H9 (cell line): ENCODE measurements at regions not wholly inside any gene's neighbourhood (a gene's known extent, or its start where the extent isn't known, plus 50 kb on each side); places are given as distances from the start of the nearest gene placed in this dataset.

Experiments
- DNase-seq: peaks from one replicate; pipeline ENCODE4 v3.0.0-alpha.2; 2017
- H2AFZ ChIP-seq: one replicate; pipeline ENCODE4 v1.6.1; 2013; ENCODE audit warnings: mild to moderate bottlenecking, low read length, control low read depth, moderate library complexity
- H2AK5ac ChIP-seq: 2 replicates; pipeline ENCODE4 v1.6.1; 2013; ENCODE audit warnings: low read length, control low read depth, mixed read lengths; ENCODE audit not compliant: insufficient read length
- H2BK120ac ChIP-seq: one replicate; pipeline ENCODE4 v1.6.1; 2013; ENCODE audit warnings: low read depth, mild to moderate bottlenecking, low read length, control low read depth, inconsistent platforms; ENCODE audit not compliant: poor library complexity, severe bottlenecking
- H2BK12ac ChIP-seq: 2 replicates; pipeline ENCODE4 v1.6.1; 2013; ENCODE audit warnings: low read length, control low read depth, mixed read lengths, low read depth; ENCODE audit not compliant: insufficient read length
- H2BK15ac ChIP-seq: 2 replicates; pipeline ENCODE4 v1.6.1; 2013; ENCODE audit warnings: low read depth, low read length, control low read depth
- H2BK20ac ChIP-seq: one replicate; pipeline ENCODE4 v1.6.1; 2013; ENCODE audit warnings: low read depth, mild to moderate bottlenecking, low read length, control low read depth, inconsistent platforms; ENCODE audit not compliant: poor library complexity, severe bottlenecking
- H2BK5ac ChIP-seq: 2 replicates; pipeline ENCODE4 v1.6.1; 2013; ENCODE audit warnings: low read length, control low read depth, mixed read lengths; ENCODE audit not compliant: insufficient read length
- H3K14ac ChIP-seq: 2 replicates; pipeline ENCODE4 v1.6.1; 2013; ENCODE audit warnings: low read length, control low read depth; ENCODE audit not compliant: insufficient read depth
- H3K18ac ChIP-seq: 2 replicates; pipeline ENCODE4 v1.6.1; 2013; ENCODE audit warnings: low read depth, mild to moderate bottlenecking, mixed read lengths, low read length, control low read depth; ENCODE audit not compliant: insufficient read length
- H3K23ac ChIP-seq: 2 replicates; pipeline ENCODE4 v1.6.1; 2013; ENCODE audit warnings: low read length, control low read depth, mixed read lengths, low read depth; ENCODE audit not compliant: insufficient read length
- H3K23me2 ChIP-seq: 2 replicates; pipeline ENCODE4 v1.6.1; 2013; ENCODE audit warnings: low read depth, mild to moderate bottlenecking, mixed read lengths, low read length, control low read depth; ENCODE audit not compliant: insufficient read length, poor library complexity, severe bottlenecking
- H3K27ac ChIP-seq: 2 replicates; pipeline ENCODE4 v1.5.1; 2013; ENCODE audit warnings: low read length, control low read depth, mixed read lengths, low read depth; ENCODE audit not compliant: insufficient read length
- H3K27me3 ChIP-seq: 2 replicates; pipeline ENCODE4 v1.6.1; 2013; ENCODE audit warnings: low read length, control low read depth, inconsistent platforms; ENCODE audit not compliant: insufficient read depth
- H3K4ac ChIP-seq: 2 replicates; pipeline ENCODE4 v1.6.1; 2013; ENCODE audit warnings: low read depth, mild to moderate bottlenecking, control low read depth, inconsistent platforms, low read length, moderate library complexity
- H3K4me1 ChIP-seq: 2 replicates; pipeline ENCODE4 v1.6.1; 2013; ENCODE audit warnings: low read length, control low read depth, inconsistent platforms; ENCODE audit not compliant: insufficient read depth
- H3K4me2 ChIP-seq: 2 replicates; pipeline ENCODE4 v1.6.1; 2013; ENCODE audit warnings: low read length, control low read depth, mixed read lengths; ENCODE audit not compliant: insufficient read length, insufficient read depth
- H3K56ac ChIP-seq: 2 replicates; pipeline ENCODE4 v1.6.1; 2013; ENCODE audit warnings: low read depth, mild to moderate bottlenecking, mixed read lengths, low read length, control low read depth; ENCODE audit not compliant: insufficient read length
- H3K79me1 ChIP-seq: 2 replicates; pipeline ENCODE4 v1.6.1; 2013; ENCODE audit warnings: low read depth, mild to moderate bottlenecking, moderate library complexity, low read length, control low read depth, inconsistent platforms; ENCODE audit not compliant: insufficient read depth, poor library complexity, severe bottlenecking
- H3K79me2 ChIP-seq: 2 replicates; pipeline ENCODE4 v1.6.1; 2013; ENCODE audit warnings: low read length, control low read depth, inconsistent platforms; ENCODE audit not compliant: insufficient read depth
- H3K9ac ChIP-seq: 2 replicates; pipeline ENCODE4 v1.6.1; 2013; ENCODE audit warnings: low read length, control low read depth, mixed read lengths; ENCODE audit not compliant: insufficient read length; ENCODE audit errors: extremely low read depth
- H3K9me3 ChIP-seq: one replicate; pipeline ENCODE4 v1.6.1; 2013; ENCODE audit warnings: low read depth, low read length, inconsistent platforms; ENCODE audit not compliant: control insufficient read depth
- H3T11ph ChIP-seq: one replicate; pipeline ENCODE4 v1.6.1; 2013; ENCODE audit warnings: mild to moderate bottlenecking, low read length, control low read depth, inconsistent platforms
- H4K20me1 ChIP-seq: one replicate; pipeline ENCODE4 v1.6.1; 2013; ENCODE audit not compliant: control insufficient read depth, insufficient read length, insufficient read depth
- H4K5ac ChIP-seq: 2 replicates; pipeline ENCODE4 v1.6.1; 2013; ENCODE audit warnings: low read depth, mild to moderate bottlenecking, mixed read lengths, low read length, control low read depth; ENCODE audit not compliant: insufficient read length
- H4K8ac ChIP-seq: replicated peaks from 2 replicates; pipeline ENCODE4 v1.6.1; 2013; ENCODE audit warnings: low read length, control low read depth, mixed read lengths, low read depth; ENCODE audit not compliant: insufficient read length
- H4K91ac ChIP-seq: 2 replicates; pipeline ENCODE4 v1.6.1; 2013; ENCODE audit warnings: low read depth, mild to moderate bottlenecking, moderate library complexity, mixed read lengths, low read length, control low read depth; ENCODE audit not compliant: insufficient read length
- H3K27ac Mint-ChIP-seq, 3 experiments: 2 replicates in 2 of 3; 3 replicates in 1 of 3; pipeline ENCODE4 v1.8.0; 2020 to 2021; ENCODE audit warnings: mixed read lengths in 3 of 3, mild to moderate bottlenecking in 1 of 3, moderate library complexity in 1 of 3
- H3K27me3 Mint-ChIP-seq: 2 replicates; pipeline ENCODE4 v1.8.0; 2021; ENCODE audit warnings: low read depth, mild to moderate bottlenecking, moderate library complexity, mixed read lengths
- H3K36me3 Mint-ChIP-seq, 3 experiments: 2 replicates in 2 of 3; 3 replicates in 1 of 3; pipeline ENCODE4 v1.8.0; 2020 to 2021; ENCODE audit warnings: low read depth in 3 of 3, mixed read lengths in 3 of 3; ENCODE audit not compliant: insufficient read depth in 1 of 3
- H3K4me1 Mint-ChIP-seq, 2 experiments: 2 replicates each; pipeline ENCODE4 v1.8.0; 2020; ENCODE audit warnings: mixed read lengths in 2 of 2
- H3K4me3 Mint-ChIP-seq, 2 experiments: 2 replicates in 1 of 2; 3 replicates in 1 of 2; pipeline ENCODE4 v1.8.0; 2020 to 2021; ENCODE audit warnings: mild to moderate bottlenecking in 2 of 2, mixed read lengths in 2 of 2, moderate library complexity in 1 of 2
- H3K9me3 Mint-ChIP-seq, 2 experiments: 2 replicates in 1 of 2; 3 replicates in 1 of 2; pipeline ENCODE4 v1.8.0; 2020; ENCODE audit warnings: mild to moderate bottlenecking in 2 of 2, mixed read lengths in 2 of 2, moderate library complexity in 1 of 2
- CTCF ChIP-seq: fragments of 200-600 bp; sonication (generic); conservative IDR thresholded peaks from 3 replicates; pipeline ENCODE4 v1.8.0; 2021; ENCODE audit warnings: antibody characterized with exemption, mild to moderate bottlenecking
- WGBS: extraction: QIAGEN DNeasy Blood & Tissue Kit; methylation state at CpG from one replicate; pipeline ENCODE4 v1.1.7; 2013; ENCODE audit warnings: missing lambda C conversion rate, low lambda C conversion rate, mixed read lengths; ENCODE audit not compliant: insufficient read length; ENCODE audit errors: extremely low coverage; 5-methylcytosine and 5-hydroxymethylcytosine counted together

DNA sequence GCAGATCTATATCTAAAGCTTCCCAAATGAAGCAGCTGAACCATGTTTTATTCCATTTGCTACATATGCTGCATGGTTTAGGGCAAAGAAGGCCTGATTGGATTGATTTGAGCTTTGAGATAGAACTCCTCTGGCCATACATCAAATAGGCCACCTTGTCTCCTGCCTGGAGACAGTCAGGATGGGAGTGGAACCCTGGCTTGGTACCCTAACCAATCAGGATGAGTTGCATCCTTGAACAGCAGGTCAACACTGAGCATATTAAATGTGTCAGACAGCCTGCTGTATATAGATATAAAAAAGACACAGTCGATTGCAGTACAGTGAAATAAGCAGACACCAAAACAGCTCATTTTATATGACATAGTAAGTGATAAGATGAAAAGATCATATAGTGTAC, 291.7 kb downstream of the NUAK1 start:
- TF ChIP-seq CTCF = no peak
- no peak overlapping the region for H2BK20ac ChIP-seq
- H3K9ac ChIP-seq = no peak overlapping the region

More for the DNA sequence above, 291.7 kb downstream of the NUAK1 start:
- no peak overlapping the region for H2BK5ac ChIP-seq
- H3K18ac ChIP-seq = no peak overlapping the region
- H3K4ac ChIP-seq = no peak overlapping the region
- H3K23me2 ChIP-seq = no peaks in the 10 kb centered on the region
- no peak overlapping the region for H2BK12ac ChIP-seq
- H3K56ac ChIP-seq = no peak overlapping the region
- no peak overlapping the region for H2BK120ac ChIP-seq
- no peak overlapping the region for H3K14ac ChIP-seq
- H3K79me2 ChIP-seq = no peaks in the 10 kb centered on the region
- H3K9me3 ChIP-seq = no peaks in the 10 kb centered on the region
- Mint-ChIP-seq H3K36me3 (peaks cover 0 to 7% (median 3%) of the 10 kb centered on the region in 3 experiments; a peak in 4 of 7 replicates), H3K9me3 (peaks cover 5 to 7% of the 10 kb centered on the region in 2 experiments), H3K27ac (no peak overlapping the region), H3K4me1 (0 out of 4 replicates have a peak, but pooled peaks cover 0 to 2% of the 10 kb centered on the region in 2 experiments), H3K4me3 (no peak overlapping the region), H3K27me3 (no peaks in the 10 kb centered on the region; the same call in 1 of the 2 replicates)
- H3K27ac ChIP-seq = no peak overlapping the region
- H2BK15ac ChIP-seq = no peak overlapping the region
- H4K20me1 ChIP-seq = no peaks in the 10 kb centered on the region
- no peak overlapping the region for H2AFZ ChIP-seq
- H3T11ph ChIP-seq = no peak overlapping the region
- H3K4me1 ChIP-seq = no peaks in the 10 kb centered on the region
- no peak overlapping the region for H4K91ac ChIP-seq
- DNase-seq = no peak
- H3K79me1 ChIP-seq = no peaks in the 10 kb centered on the region
- H3K4me2 ChIP-seq = no peak overlapping the region
- no peak overlapping the region for H3K23ac ChIP-seq
- H2AK5ac ChIP-seq = no peak overlapping the region
- no peak overlapping the region for H4K8ac ChIP-seq
- no CpG with 5 or more reads among the region's 1 CpG for WGBS
- H4K5ac ChIP-seq = no peak overlapping the region
- H3K27me3 ChIP-seq = no peaks in the 10 kb centered on the region
